ENCODE measurements at regions not wholly inside any gene's neighbourhood (a gene's known extent, or its start where the extent isn't known, plus 50 kb on each side); places are given as distances from the start of the nearest gene placed in this dataset.
"Not testable (repeated sequence)": the region's sequence is repeated elsewhere in the genome, so short reads cannot be mapped to it uniquely, and the experiment has no call there.

GRCh38 chr2:142718576-142719155 lies 158.8 kb upstream of the KYNU start:
- Histone ChIP-seq H3K4me1 (no peaks in the 10 kb centered on the region), H3K9me3 (no peaks in the 10 kb centered on the region), H3K4me3 (no peak overlapping the region), H3K36me3 (replicated peaks) (no peaks in the 10 kb centered on the region), H3K27me3 (ENCODE audit: low read depth) (no peaks in the 10 kb centered on the region)
- no peak for DNase-seq (ENCODE audit: low spot score in 2 of 2)
- in situ Hi-C loops (cut with MboI; ENCODE audit: low sequenced_read_pairs), result no loop called here

GRCh38 chr2:142716463-142717242 lies 160.8 kb upstream of the KYNU start:
- in situ Hi-C loops (cut with MboI; ENCODE audit: low sequenced_read_pairs), result no loop called here
- no peaks in the 10 kb centered on the region for H3K4me1 ChIP-seq
- no peaks in the 10 kb centered on the region for H3K36me3 ChIP-seq (replicated peaks)
- H3K4me3 ChIP-seq, result no peak overlapping the region
- H3K9me3 ChIP-seq, result no peaks in the 10 kb centered on the region
- DNase-seq (ENCODE audit: low spot score in 2 of 2), result no peak
- no peaks in the 10 kb centered on the region for H3K27me3 ChIP-seq (ENCODE audit: low read depth)

GRCh38 chr2:142714600-142714999 lies 162.9 kb upstream of the KYNU start:
- in situ Hi-C loops (cut with MboI; ENCODE audit: low sequenced_read_pairs), result no loop called here
- no peak overlapping the region for H3K4me3 ChIP-seq
- no peaks in the 10 kb centered on the region for H3K36me3 ChIP-seq (replicated peaks)
- no peaks in the 10 kb centered on the region for H3K27me3 ChIP-seq (ENCODE audit: low read depth)
- no peaks in the 10 kb centered on the region for H3K9me3 ChIP-seq
- no peaks in the 10 kb centered on the region for H3K4me1 ChIP-seq
- DNase-seq (ENCODE audit: low spot score in 2 of 2), result no peak

GRCh38 chr2:142710336-142710735 lies 167.1 kb upstream of the KYNU start:
- no peaks in the 10 kb centered on the region for H3K36me3 ChIP-seq (replicated peaks)
- in situ Hi-C loops (cut with MboI; ENCODE audit: low sequenced_read_pairs), result no loop called here
- no peaks in the 10 kb centered on the region for H3K9me3 ChIP-seq
- no peak for DNase-seq (ENCODE audit: low spot score in 2 of 2)
- no peak overlapping the region for H3K4me3 ChIP-seq
- H3K27me3 ChIP-seq (ENCODE audit: low read depth), result no peaks in the 10 kb centered on the region
- no peaks in the 10 kb centered on the region for H3K4me1 ChIP-seq

- no peak for DNase-seq (ENCODE audit: low spot score in 2 of 2)
- Histone ChIP-seq H3K4me1 (no peaks in the 10 kb centered on the region), H3K9me3 (no peaks in the 10 kb centered on the region), H3K4me3 (no peak overlapping the region), H3K27me3 (ENCODE audit: low read depth) (no peaks in the 10 kb centered on the region), H3K36me3 (replicated peaks) (no peaks in the 10 kb centered on the region)
- in situ Hi-C loops (cut with MboI; ENCODE audit: low sequenced_read_pairs), result no loop called here
Observed at GRCh38 chr2:142707318-142707717, 170.1 kb upstream of the KYNU start.

GRCh38 chr2:142702397-142702796 lies 175.1 kb upstream of the KYNU start:
- in situ Hi-C loops (cut with MboI; ENCODE audit: low sequenced_read_pairs), result not testable (repeated sequence)

GRCh38 chr2:142695350-142696257 lies 181.9 kb upstream of the KYNU start:
- H3K36me3 ChIP-seq (replicated peaks); H3K4me3 ChIP-seq; in situ Hi-C loops (cut with MboI; ENCODE audit: low sequenced_read_pairs); H3K4me1 ChIP-seq; H3K27me3 ChIP-seq (ENCODE audit: low read depth); H3K9me3 ChIP-seq: not testable (repeated sequence)
- DNase-seq (ENCODE audit: low spot score in 2 of 2), result peak in 1 of 2 experiments; percentile 9

More at GRCh38 chr2:142702397-142702796, 175.1 kb upstream of the KYNU start:
- not testable (repeated sequence) for H3K36me3 ChIP-seq (replicated peaks); H3K4me1 ChIP-seq; H3K27me3 ChIP-seq (ENCODE audit: low read depth); H3K9me3 ChIP-seq; DNase-seq (ENCODE audit: low spot score in 2 of 2); H3K4me3 ChIP-seq

- Histone ChIP-seq H3K27me3 (ENCODE audit: low read depth) (no peaks in the 10 kb centered on the region), H3K4me3 (no peak overlapping the region), H3K9me3 (no peaks in the 10 kb centered on the region), H3K36me3 (replicated peaks) (no peaks in the 10 kb centered on the region), H3K4me1 (no peaks in the 10 kb centered on the region)
- in situ Hi-C loops (cut with MboI; ENCODE audit: low sequenced_read_pairs), result no loop called here
- DNase-seq (ENCODE audit: low spot score in 2 of 2), result no peak
Observed at GRCh38 chr2:142694282-142694681, 183.2 kb upstream of the KYNU start.

- no peak for DNase-seq (ENCODE audit: low spot score in 2 of 2)
- H3K4me1 ChIP-seq, result no peaks in the 10 kb centered on the region
- in situ Hi-C loops (cut with MboI; ENCODE audit: low sequenced_read_pairs), result no loop called here
- no peaks in the 10 kb centered on the region for H3K36me3 ChIP-seq (replicated peaks)
- H3K4me3 ChIP-seq, result no peak overlapping the region
- no peaks in the 10 kb centered on the region for H3K27me3 ChIP-seq (ENCODE audit: low read depth)
- H3K9me3 ChIP-seq, result no peaks in the 10 kb centered on the region
Observed at GRCh38 chr2:142693171-142693950, 184.1 kb upstream of the KYNU start.

GRCh38 chr2:142688856-142689605 lies 188.4 kb upstream of the KYNU start:
- Histone ChIP-seq H3K4me1 (no peaks in the 10 kb centered on the region), H3K4me3 (no peak overlapping the region), H3K27me3 (ENCODE audit: low read depth) (0 out of 2 replicates have a peak, but pooled peaks cover 2% of the 10 kb centered on the region), H3K9me3 (no peaks in the 10 kb centered on the region), H3K36me3 (replicated peaks) (no peaks in the 10 kb centered on the region)
- in situ Hi-C loops (cut with MboI; ENCODE audit: low sequenced_read_pairs), result no loop called here
- DNase-seq (ENCODE audit: low spot score in 2 of 2), result no peak

GRCh38 chr2:142687509-142687908 lies 190.0 kb upstream of the KYNU start:
- Histone ChIP-seq H3K27me3 (ENCODE audit: low read depth) (0 out of 2 replicates have a peak, but pooled peaks cover 2% of the 10 kb centered on the region), H3K4me3 (no peak overlapping the region), H3K4me1 (no peaks in the 10 kb centered on the region), H3K9me3 (no peaks in the 10 kb centered on the region), H3K36me3 (replicated peaks) (no peaks in the 10 kb centered on the region)
- in situ Hi-C loops (cut with MboI; ENCODE audit: low sequenced_read_pairs), result no loop called here
- no peak for DNase-seq (ENCODE audit: low spot score in 2 of 2)

- in situ Hi-C loops (cut with MboI; ENCODE audit: low sequenced_read_pairs), result no loop called here
- Histone ChIP-seq H3K4me3 (no peak overlapping the region), H3K4me1 (no peaks in the 10 kb centered on the region), H3K27me3 (ENCODE audit: low read depth) (0 out of 2 replicates have a peak, but pooled peaks cover 2% of the 10 kb centered on the region), H3K36me3 (replicated peaks) (no peaks in the 10 kb centered on the region), H3K9me3 (no peaks in the 10 kb centered on the region)
- DNase-seq (ENCODE audit: low spot score in 2 of 2), result no peak
Observed at GRCh38 chr2:142687075-142687474, 190.4 kb upstream of the KYNU start.

- no peaks in the 10 kb centered on the region for H3K36me3 ChIP-seq (replicated peaks)
- H3K27me3 ChIP-seq (ENCODE audit: low read depth), result 0 out of 2 replicates have a peak, but pooled peaks cover 2% of the 10 kb centered on the region
- DNase-seq (ENCODE audit: low spot score in 2 of 2), result no peak
- no peak overlapping the region for H3K4me3 ChIP-seq
- in situ Hi-C loops (cut with MboI; ENCODE audit: low sequenced_read_pairs), result no loop called here
- no peaks in the 10 kb centered on the region for H3K9me3 ChIP-seq
- no peaks in the 10 kb centered on the region for H3K4me1 ChIP-seq
Observed at GRCh38 chr2:142684667-142685066, 192.8 kb upstream of the KYNU start.

All from HAP-1 (cell line).